ENCODE measurements at regions not wholly inside any gene's neighbourhood (a gene's known extent, or its start where the extent isn't known, plus 50 kb on each side); places are given as distances from the start of the nearest gene placed in this dataset.

DNA sequence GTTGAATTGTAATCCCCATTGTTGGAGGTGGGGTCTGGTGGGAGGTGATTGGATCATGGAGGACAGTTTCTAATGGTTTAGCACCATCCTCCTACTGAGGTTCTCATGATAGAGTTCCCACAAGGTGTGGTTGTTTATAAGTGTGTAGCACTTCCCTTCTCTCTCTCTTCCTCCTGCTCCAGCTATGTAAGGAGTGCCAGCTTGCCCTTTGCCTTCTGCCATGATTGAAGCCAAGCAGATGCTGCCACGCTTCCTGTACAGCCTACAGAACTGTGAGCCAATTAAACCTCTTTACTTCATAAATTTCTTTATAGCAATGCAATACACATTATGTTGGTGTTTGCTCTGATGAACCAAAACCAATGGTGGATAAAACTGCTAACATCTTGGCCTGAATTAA, 238.2 kb downstream of the EFNB2 start:
- TF ChIP-seq ZNF274 (IDR thresholded peaks at IDR 0.05; ENCODE audit: low read depth, low read length) = no peak
- TF ChIP-seq YY1 (IDR thresholded peaks at IDR 0.05; ENCODE audit: insufficient read depth, insufficient read length) = no peak
